ENCODE measurements at regions not wholly inside any gene's neighbourhood (a gene's known extent, or its start where the extent isn't known, plus 50 kb on each side); places are given as distances from the start of the nearest gene placed in this dataset.
A peak's percentile ranks its signal among the peaks of the same experiment; 100 is the strongest.

DNA sequence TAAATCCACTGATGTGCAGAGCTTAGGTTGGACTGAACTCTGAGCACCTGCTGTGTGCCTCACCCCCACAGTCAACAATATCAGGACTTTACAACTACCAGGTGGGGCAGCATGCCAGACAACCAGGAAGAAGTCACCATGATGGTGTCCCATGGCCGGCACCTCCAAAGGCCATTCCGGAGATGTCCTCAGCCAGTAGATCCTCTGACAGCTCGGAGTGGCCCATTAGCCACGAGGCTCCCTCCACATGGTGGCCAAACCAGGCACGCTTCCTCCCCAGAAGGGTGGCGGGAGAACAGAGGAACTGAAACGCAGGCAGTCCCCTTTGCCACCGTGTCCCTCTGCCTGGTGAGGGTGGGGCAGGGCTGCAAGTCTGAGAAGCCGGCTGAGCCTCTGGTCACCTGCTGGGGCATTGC, 390.0 kb downstream of the TNS3 start:
- TF ChIP-seq, protein P1, sequence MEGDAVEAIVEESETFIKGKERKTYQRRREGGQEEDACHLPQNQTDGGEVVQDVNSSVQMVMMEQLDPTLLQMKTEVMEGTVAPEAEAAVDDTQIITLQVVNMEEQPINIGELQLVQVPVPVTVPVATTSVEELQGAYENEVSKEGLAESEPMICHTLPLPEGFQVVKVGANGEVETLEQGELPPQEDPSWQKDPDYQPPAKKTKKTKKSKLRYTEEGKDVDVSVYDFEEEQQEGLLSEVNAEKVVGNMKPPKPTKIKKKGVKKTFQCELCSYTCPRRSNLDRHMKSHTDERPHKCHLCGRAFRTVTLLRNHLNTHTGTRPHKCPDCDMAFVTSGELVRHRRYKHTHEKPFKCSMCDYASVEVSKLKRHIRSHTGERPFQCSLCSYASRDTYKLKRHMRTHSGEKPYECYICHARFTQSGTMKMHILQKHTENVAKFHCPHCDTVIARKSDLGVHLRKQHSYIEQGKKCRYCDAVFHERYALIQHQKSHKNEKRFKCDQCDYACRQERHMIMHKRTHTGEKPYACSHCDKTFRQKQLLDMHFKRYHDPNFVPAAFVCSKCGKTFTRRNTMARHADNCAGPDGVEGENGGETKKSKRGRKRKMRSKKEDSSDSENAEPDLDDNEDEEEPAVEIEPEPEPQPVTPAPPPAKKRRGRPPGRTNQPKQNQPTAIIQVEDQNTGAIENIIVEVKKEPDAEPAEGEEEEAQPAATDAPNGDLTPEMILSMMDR (IDR thresholded peaks at IDR 0.05) = no peak
- intact Hi-C loops (cut with DNase I) = no loop called here

GRCh38 chr7:47191316-47191715, 390.6 kb downstream of the TNS3 start:
- no peaks in the 10 kb centered on the region for H3K36me3 ChIP-seq
- DNase-seq (ENCODE audit: extremely low spot score in 2 of 2) = peak in 1 of 2 donors; percentile 8
- intact Hi-C loops (cut with DNase I) = no loop called here

More for the DNA sequence above, 390.0 kb downstream of the TNS3 start:
- Histone ChIP-seq H3K27me3 (no peaks in the 10 kb centered on the region), H3K9me3 (no peaks in the 10 kb centered on the region), H3K36me3 (no peaks in the 10 kb centered on the region), H3K27ac (no peak overlapping the region), H3K4me1 (no peaks in the 10 kb centered on the region), H3K4me3 (no peak overlapping the region)
- DNase-seq (ENCODE audit: extremely low spot score in 2 of 2) = no peak

DNA sequence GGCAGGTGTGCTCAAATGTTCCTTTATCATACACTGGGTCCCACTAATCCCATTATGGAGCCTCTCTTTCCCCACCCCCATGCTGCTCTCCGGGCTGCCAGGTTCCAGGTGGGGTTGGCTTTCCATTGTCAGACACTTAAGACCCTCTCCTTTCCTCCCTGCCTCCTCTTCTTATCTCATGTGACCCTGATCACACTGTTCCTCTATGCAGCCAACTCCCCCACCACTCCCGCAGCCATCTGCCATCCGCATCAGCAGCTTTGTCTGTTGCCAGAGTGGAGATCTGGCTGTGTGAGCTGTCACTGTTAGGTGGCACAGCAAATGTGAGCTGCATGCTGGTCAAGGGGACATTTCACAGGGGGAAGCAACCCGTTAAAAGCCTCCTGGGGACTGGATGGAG, 391.4 kb downstream of the TNS3 start:
- no peak overlapping the region for H3K4me3 ChIP-seq
- H3K36me3 ChIP-seq = no peaks in the 10 kb centered on the region
- H3K4me1 ChIP-seq = no peaks in the 10 kb centered on the region
- no peaks in the 10 kb centered on the region for H3K9me3 ChIP-seq
- no peak for TF ChIP-seq POLR2A (IDR thresholded peaks at IDR 0.05)
- TF ChIP-seq, protein P1 (IDR thresholded peaks at IDR 0.05) = no peak
- TF ChIP-seq POLR2AphosphoS5 (IDR thresholded peaks at IDR 0.05; ENCODE audit: insufficient read depth in 1 of 2, low read depth in 1 of 2) = no peak
- intact Hi-C loops (cut with DNase I) = no loop called here
- no peaks in the 10 kb centered on the region for H3K27me3 ChIP-seq
- DNase-seq (ENCODE audit: extremely low spot score in 2 of 2) = peak in 1 of 2 donors; percentile 83
- H3K27ac ChIP-seq = no peak overlapping the region

More at GRCh38 chr7:47191316-47191715, 390.6 kb downstream of the TNS3 start:
- H3K4me3 ChIP-seq = no peak overlapping the region
- TF ChIP-seq POLR2A (IDR thresholded peaks at IDR 0.05) (no peak), POLR2AphosphoS5 (IDR thresholded peaks at IDR 0.05; ENCODE audit: insufficient read depth in 1 of 2, low read depth in 1 of 2) (no peak)
- TF ChIP-seq, protein P1 (IDR thresholded peaks at IDR 0.05) = no peak
- H3K4me1 ChIP-seq = no peaks in the 10 kb centered on the region
- no peaks in the 10 kb centered on the region for H3K27me3 ChIP-seq
- H3K27ac ChIP-seq = no peak overlapping the region
- no peaks in the 10 kb centered on the region for H3K9me3 ChIP-seq

GRCh38 chr7:47188653-47189315, 393.1 kb downstream of the TNS3 start:
- no peaks in the 10 kb centered on the region for H3K36me3 ChIP-seq
- H3K27me3 ChIP-seq = no peaks in the 10 kb centered on the region
- peak in 1 of 2 donors; percentile 79 for DNase-seq (ENCODE audit: extremely low spot score in 2 of 2)
- TF ChIP-seq POLR2A (IDR thresholded peaks at IDR 0.05) = no peak
- TF ChIP-seq POLR2AphosphoS5 (IDR thresholded peaks at IDR 0.05; ENCODE audit: insufficient read depth in 1 of 2, low read depth in 1 of 2) = no peak
- TF ChIP-seq, protein P1 (IDR thresholded peaks at IDR 0.05) = no peak
- H3K9me3 ChIP-seq = no peaks in the 10 kb centered on the region
- no peak overlapping the region for H3K4me3 ChIP-seq
- intact Hi-C loops (cut with DNase I) = loop anchor here (10.0 kb wide), 1 partner anchor 1274 kb away; no protein-coding TSS in a partner anchor
- no peaks in the 10 kb centered on the region for H3K4me1 ChIP-seq
- H3K27ac ChIP-seq = no peak overlapping the region

DNA sequence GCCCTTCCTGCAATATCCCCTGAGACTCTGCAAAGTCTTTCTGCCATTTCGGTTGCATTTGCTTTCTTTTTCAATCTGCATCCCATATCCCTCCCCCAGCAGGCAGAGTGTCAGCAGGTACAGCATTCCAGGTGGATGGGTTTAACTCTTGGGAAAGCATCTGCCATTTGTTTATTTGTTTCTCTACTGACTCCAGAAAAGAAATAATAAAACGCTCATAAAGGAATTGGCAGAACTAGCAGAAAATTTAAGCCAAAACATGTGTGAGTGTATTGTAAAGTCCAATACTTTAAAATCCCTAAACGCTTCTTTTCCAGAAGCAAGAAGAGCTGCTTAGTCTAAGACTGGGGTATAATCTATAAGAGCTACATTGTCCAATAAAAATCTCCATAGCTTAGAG, 393.8 kb downstream of the TNS3 start:
- Histone ChIP-seq H3K27me3 (no peaks in the 10 kb centered on the region), H3K27ac (no peak overlapping the region), H3K9me3 (no peaks in the 10 kb centered on the region), H3K4me3 (no peak overlapping the region), H3K4me1 (no peaks in the 10 kb centered on the region), H3K36me3 (no peaks in the 10 kb centered on the region)
- intact Hi-C loops (cut with DNase I) = loop anchor here (10.0 kb wide), 1 partner anchor 1273 kb away; no protein-coding TSS in a partner anchor
- DNase-seq (ENCODE audit: extremely low spot score in 2 of 2) = peak in 1 of 2 donors; percentile 37
- TF ChIP-seq, protein P1 (IDR thresholded peaks at IDR 0.05) = no peak
- no peak for TF ChIP-seq POLR2AphosphoS5 (IDR thresholded peaks at IDR 0.05; ENCODE audit: insufficient read depth in 1 of 2, low read depth in 1 of 2)
- no peak for TF ChIP-seq POLR2A (IDR thresholded peaks at IDR 0.05)
